Naive thymus-derived CD4-positive, alpha-beta T cell (primary cell): ENCODE measurements at regions not wholly inside any gene's neighbourhood (a gene's known extent, or its start where the extent isn't known, plus 50 kb on each side); places are given as distances from the start of the nearest gene placed in this dataset.

ENCODE experiments used
- ATAC-seq: fragments of 150-1000 bp; cut with Tn5 transposase; 2 replicates; pipeline ENCODE4 v1.10.0; 2021; ENCODE audit warnings: mild to moderate bottlenecking, moderate library complexity
- CTCF ChIA-PET: fragments of 350-600 bp; sonication (Branson Sonifier 250); formaldehyde crosslinking; loops from one replicate; lab custom pipeline; 2021; ENCODE audit warnings: antibody characterized with exemption; lab: Charles Lee
- POLR2A ChIA-PET: fragments of 350-600 bp; sonication (Branson Sonifier 250); formaldehyde crosslinking; loops from one replicate; lab custom pipeline; 2021; ENCODE audit warnings: antibody characterized with exemption, inconsistent platforms; lab: Charles Lee
- DNase-seq, 9 donors: peaks; one replicate each; pipeline versions ENCODE4 v3.0.0 to v3.0.0-alpha.2; 2020 to 2022; ENCODE audit warnings: mixed read lengths in 1 of 9
- H3K27ac ChIP-seq: one replicate; pipeline ENCODE4 v1.7.0; 2013; ENCODE audit warnings: mild to moderate bottlenecking, low read depth, low read length, moderate library complexity
- H3K27me3 ChIP-seq, 2 donors: one replicate each; pipeline ENCODE4 v1.7.0; 2013; ENCODE audit warnings: low read length in 2 of 2, mild to moderate bottlenecking in 2 of 2, moderate library complexity in 2 of 2; ENCODE audit not compliant: control insufficient read depth in 2 of 2, insufficient read depth in 2 of 2
- H3K36me3 ChIP-seq, 3 experiments: 1 replicate in 2 of 3; 2 replicates in 1 of 3; pipeline ENCODE4 v1.7.0; 2013; ENCODE audit warnings: low read length in 3 of 3, mild to moderate bottlenecking in 3 of 3, moderate library complexity in 1 of 3; ENCODE audit not compliant: insufficient read depth in 3 of 3, control insufficient read depth in 2 of 3
- H3K4me1 ChIP-seq, 2 donors: one replicate each; pipeline ENCODE4 v1.7.0; 2013; ENCODE audit warnings: low read length in 2 of 2, mild to moderate bottlenecking in 2 of 2, moderate library complexity in 1 of 2; ENCODE audit not compliant: control insufficient read depth in 2 of 2, insufficient read depth in 2 of 2
- H3K4me3 ChIP-seq: 2 replicates; pipeline ENCODE4 v1.7.0; 2013; ENCODE audit warnings: mild to moderate bottlenecking, low read length
- H3K9me3 ChIP-seq, 3 experiments: 1 replicate in 2 of 3; 2 replicates in 1 of 3; pipeline ENCODE4 v1.7.0; 2013; ENCODE audit warnings: low read length in 3 of 3; ENCODE audit not compliant: control insufficient read depth in 2 of 3
- H3K27ac Mint-ChIP-seq, 9 donors: one replicate each; pipeline ENCODE4 v1.8.0; 2020 to 2022; ENCODE audit warnings: mixed read lengths in 9 of 9, mild to moderate bottlenecking in 8 of 9, moderate library complexity in 5 of 9, inconsistent platforms in 2 of 9
- H3K27me3 Mint-ChIP-seq, 5 donors: one replicate each; pipeline ENCODE4 v1.8.0; 2021 to 2022; ENCODE audit warnings: mixed read lengths in 5 of 5, mild to moderate bottlenecking in 1 of 5
- H3K36me3 Mint-ChIP-seq, 5 donors: one replicate each; pipeline ENCODE4 v1.8.0; 2020 to 2022; ENCODE audit warnings: mixed read lengths in 5 of 5, mild to moderate bottlenecking in 3 of 5, inconsistent platforms in 1 of 5
- H3K4me1 Mint-ChIP-seq, 7 donors: one replicate each; pipeline ENCODE4 v1.8.0; 2020 to 2022; ENCODE audit warnings: mixed read lengths in 7 of 7, mild to moderate bottlenecking in 3 of 7, inconsistent platforms in 1 of 7
- H3K4me3 Mint-ChIP-seq, 10 donors: one replicate each; pipeline ENCODE4 v1.8.0; 2020 to 2022; ENCODE audit warnings: mild to moderate bottlenecking in 10 of 10, mixed read lengths in 10 of 10, moderate library complexity in 6 of 10, inconsistent platforms in 2 of 10
- H3K9me3 Mint-ChIP-seq, 11 donors: one replicate each; pipeline ENCODE4 v1.8.0; 2020 to 2022; ENCODE audit warnings: mixed read lengths in 11 of 11, mild to moderate bottlenecking in 4 of 11, inconsistent platforms in 1 of 11, moderate library complexity in 1 of 11
- intact Hi-C, 2 donors: fragments of 100-400 bp; cut with micrococcal nuclease; formaldehyde crosslinking; loops; one replicate each; pipeline ENCODE4 v1.15.1; 2023

DNA sequence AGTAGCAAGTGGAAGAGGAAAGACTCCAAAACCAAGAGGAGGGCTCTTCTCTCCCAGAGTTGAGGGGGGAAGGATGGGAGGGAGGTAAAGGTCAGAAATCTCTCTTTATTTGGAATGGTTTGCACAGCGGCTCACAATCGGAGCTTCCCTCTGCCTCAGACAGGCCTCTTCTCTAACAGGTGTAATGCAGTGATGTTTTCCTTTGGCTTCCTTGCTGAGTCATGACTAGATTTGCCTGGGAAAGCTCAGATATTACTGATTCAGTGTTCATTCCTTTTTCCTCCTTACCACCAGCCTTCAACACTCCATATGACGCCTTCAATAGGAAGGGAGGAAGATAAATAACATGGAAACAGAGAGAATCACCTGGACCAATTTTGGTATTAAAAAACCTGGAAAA lies 136.6 kb downstream of the RNF152 start:
- Mint-ChIP-seq H3K4me1 (no peaks in the 10 kb centered on the region), H3K27ac (no peak overlapping the region), H3K9me3 (peaks cover 0 to 3% (median 0%) of the 10 kb centered on the region in 11 donors), H3K27me3 (peaks cover 5 to 14% (median 13%) of the 10 kb centered on the region in 5 donors), H3K4me3 (no peak overlapping the region), H3K36me3 (no peaks in the 10 kb centered on the region)
- POLR2A ChIA-PET = no interaction called here
- no peaks in the 10 kb centered on the region for H3K9me3 ChIP-seq
- CTCF ChIA-PET = no interaction called here
- H3K27me3 ChIP-seq = no peaks in the 10 kb centered on the region
- H3K36me3 ChIP-seq = no peaks in the 10 kb centered on the region
- H3K27ac ChIP-seq = no peak overlapping the region
- ATAC-seq (no peak), DNase-seq (no peak)
- intact Hi-C loops = no loop called here
- H3K4me3 ChIP-seq = no peak overlapping the region
- no peaks in the 10 kb centered on the region for H3K4me1 ChIP-seq

DNA sequence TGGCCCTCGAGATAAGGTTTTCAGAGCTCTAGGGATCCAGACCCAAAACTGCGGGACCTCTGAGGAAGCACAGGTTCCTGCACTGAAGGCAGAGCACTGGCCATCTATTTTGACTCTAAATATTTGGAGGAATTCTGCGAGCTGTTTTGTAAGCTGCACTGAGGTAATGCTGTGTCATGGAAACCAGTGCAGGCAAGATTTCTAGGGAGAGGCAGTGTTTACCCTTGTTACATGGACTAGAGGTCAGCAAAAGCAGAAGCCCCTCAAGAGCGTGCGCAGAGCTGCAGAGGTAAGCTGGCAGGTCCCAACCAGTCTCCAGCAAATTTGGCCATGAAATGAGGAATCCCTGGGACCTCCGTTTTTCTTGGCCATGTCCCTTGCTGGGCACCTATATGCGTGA lies 137.3 kb downstream of the RNF152 start:
- H3K4me3 Mint-ChIP-seq = no peak overlapping the region
- H3K27me3 Mint-ChIP-seq = peaks cover 5 to 13% (median 12%) of the 10 kb centered on the region in 5 donors
- DNase-seq = no peak
- no peaks in the 10 kb centered on the region for H3K27me3 ChIP-seq
- POLR2A ChIA-PET = no interaction called here
- no peaks in the 10 kb centered on the region for H3K36me3 ChIP-seq
- no peak for ATAC-seq
- intact Hi-C loops = no loop called here
- CTCF ChIA-PET = interaction anchor here (0.6 kb wide), 1 partner anchor 203 kb away, joined by 3 read pairs; no protein-coding TSS in a partner anchor
- no peaks in the 10 kb centered on the region for H3K9me3 ChIP-seq
- H3K4me1 Mint-ChIP-seq = no peaks in the 10 kb centered on the region
- H3K27ac Mint-ChIP-seq = no peak overlapping the region
- H3K27ac ChIP-seq = no peak overlapping the region
- no peak overlapping the region for H3K4me3 ChIP-seq
- H3K9me3 Mint-ChIP-seq = peaks cover 0 to 3% (median 0%) of the 10 kb centered on the region in 11 donors
- no peaks in the 10 kb centered on the region for H3K36me3 Mint-ChIP-seq
- H3K4me1 ChIP-seq = no peaks in the 10 kb centered on the region

DNA sequence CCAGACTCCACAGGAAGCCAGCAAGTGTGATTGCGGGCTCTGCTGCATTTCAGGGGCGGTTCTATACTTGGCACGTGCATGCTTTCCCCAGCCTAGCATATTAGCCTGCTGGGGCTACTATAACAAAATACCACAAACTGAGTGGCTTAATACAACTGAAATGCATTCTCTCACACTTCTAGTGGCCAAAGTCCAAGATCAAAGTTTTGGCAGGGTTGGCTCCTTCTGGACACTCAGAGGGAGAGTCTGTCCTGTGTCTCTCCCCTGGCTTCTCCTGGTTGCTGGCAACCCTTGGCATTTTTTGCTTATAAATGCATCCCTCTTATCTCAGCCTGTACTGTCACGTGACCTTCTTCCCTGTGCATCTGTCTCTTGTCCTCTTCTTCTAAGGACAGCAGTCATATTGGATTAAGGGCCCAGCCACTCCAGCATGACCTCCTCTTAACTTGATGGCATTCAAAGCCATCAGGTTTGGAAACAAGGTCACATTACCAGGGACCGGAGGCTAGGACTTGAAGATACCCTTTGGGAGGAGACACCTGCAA lies 138.7 kb downstream of the RNF152 start:
- H3K27ac Mint-ChIP-seq = no peak overlapping the region
- Histone ChIP-seq H3K4me1 (no peaks in the 10 kb centered on the region), H3K36me3 (no peaks in the 10 kb centered on the region), H3K9me3 (no peaks in the 10 kb centered on the region), H3K27ac (no peak overlapping the region), H3K4me3 (no peak overlapping the region), H3K27me3 (no peaks in the 10 kb centered on the region)
- DNase-seq (no peak), ATAC-seq (no peak)
- H3K4me3 Mint-ChIP-seq = no peak overlapping the region
- intact Hi-C loops = no loop called here
- H3K36me3 Mint-ChIP-seq = no peaks in the 10 kb centered on the region
- peaks cover 0 to under 1% (median 0%) of the 10 kb centered on the region in 11 donors for H3K9me3 Mint-ChIP-seq
- POLR2A ChIA-PET = no interaction called here
- H3K27me3 Mint-ChIP-seq = peaks cover 3 to 12% (median 5%) of the 10 kb centered on the region in 5 donors
- H3K4me1 Mint-ChIP-seq = no peaks in the 10 kb centered on the region
- CTCF ChIA-PET = no interaction called here

DNA sequence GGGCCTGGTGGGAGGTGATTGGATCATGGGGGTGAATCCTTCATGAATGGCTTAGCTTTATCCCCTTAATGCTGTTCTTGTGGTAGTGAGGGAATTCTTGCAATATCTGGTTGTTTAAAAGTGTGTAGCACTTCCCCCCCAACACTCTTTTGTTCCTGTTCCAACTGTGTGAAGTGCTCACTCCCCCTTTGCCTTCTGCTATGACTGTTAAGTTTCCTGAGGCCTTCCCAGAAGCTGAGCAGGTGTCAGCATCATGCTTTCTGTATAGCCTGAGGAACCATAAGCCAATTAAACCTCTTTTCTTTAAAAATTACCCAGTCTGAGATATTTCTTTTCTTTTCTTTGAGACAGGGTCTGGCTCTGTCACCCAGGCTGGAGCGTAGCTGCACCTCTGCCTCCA lies 139.4 kb downstream of the RNF152 start:
- Histone ChIP-seq H3K4me3 (no peak overlapping the region), H3K9me3 (no peaks in the 10 kb centered on the region), H3K27me3 (no peaks in the 10 kb centered on the region), H3K4me1 (no peaks in the 10 kb centered on the region), H3K27ac (no peak overlapping the region), H3K36me3 (no peaks in the 10 kb centered on the region)
- CTCF ChIA-PET = no interaction called here
- Mint-ChIP-seq H3K27me3 (peaks cover 2 to 12% (median 8%) of the 10 kb centered on the region in 5 donors), H3K9me3 (peaks cover 0 to 2% (median 0%) of the 10 kb centered on the region in 11 donors), H3K4me3 (no peak overlapping the region), H3K36me3 (no peaks in the 10 kb centered on the region), H3K4me1 (peaks cover 0 to 1% (median 0%) of the 10 kb centered on the region in 7 donors), H3K27ac (no peak overlapping the region)
- intact Hi-C loops = no loop called here
- ATAC-seq (no peak), DNase-seq (no peak)
- POLR2A ChIA-PET = no interaction called here

DNA sequence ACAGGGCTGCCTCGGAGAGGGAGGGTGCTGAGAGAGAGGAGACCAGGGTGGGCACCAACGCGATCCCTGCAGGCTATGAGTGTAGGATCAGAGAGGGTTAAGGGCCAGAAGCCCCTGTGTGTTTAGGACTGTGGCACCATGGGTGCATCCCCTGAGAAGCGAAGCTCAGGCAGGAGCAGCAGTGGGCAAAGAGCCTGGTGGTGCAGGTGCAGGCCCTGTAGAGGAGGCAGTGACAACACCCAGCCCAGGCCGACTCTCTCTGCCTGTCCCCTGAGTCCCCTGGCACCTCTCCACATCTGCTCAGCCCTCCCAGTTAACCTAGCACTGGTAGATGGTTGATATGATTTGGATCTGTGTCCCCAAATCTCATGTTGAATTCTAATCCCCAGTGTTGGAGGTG lies 139.8 kb downstream of the RNF152 start:
- Mint-ChIP-seq H3K36me3 (no peaks in the 10 kb centered on the region), H3K4me1 (peaks cover 0 to 1% (median 0%) of the 10 kb centered on the region in 7 donors), H3K27ac (no peak overlapping the region), H3K4me3 (no peak overlapping the region), H3K27me3 (peaks cover 2 to 9% (median 9%) of the 10 kb centered on the region in 5 donors), H3K9me3 (peaks cover 0 to 2% (median 0%) of the 10 kb centered on the region in 11 donors)
- no peaks in the 10 kb centered on the region for H3K36me3 ChIP-seq
- ATAC-seq (no peak), DNase-seq (no peak)
- no peaks in the 10 kb centered on the region for H3K27me3 ChIP-seq
- ChIA-PET CTCF (no interaction called here), POLR2A (no interaction called here)
- intact Hi-C loops = no loop called here
- no peak overlapping the region for H3K4me3 ChIP-seq
- no peaks in the 10 kb centered on the region for H3K4me1 ChIP-seq
- no peak overlapping the region for H3K27ac ChIP-seq
- H3K9me3 ChIP-seq = no peaks in the 10 kb centered on the region

DNA sequence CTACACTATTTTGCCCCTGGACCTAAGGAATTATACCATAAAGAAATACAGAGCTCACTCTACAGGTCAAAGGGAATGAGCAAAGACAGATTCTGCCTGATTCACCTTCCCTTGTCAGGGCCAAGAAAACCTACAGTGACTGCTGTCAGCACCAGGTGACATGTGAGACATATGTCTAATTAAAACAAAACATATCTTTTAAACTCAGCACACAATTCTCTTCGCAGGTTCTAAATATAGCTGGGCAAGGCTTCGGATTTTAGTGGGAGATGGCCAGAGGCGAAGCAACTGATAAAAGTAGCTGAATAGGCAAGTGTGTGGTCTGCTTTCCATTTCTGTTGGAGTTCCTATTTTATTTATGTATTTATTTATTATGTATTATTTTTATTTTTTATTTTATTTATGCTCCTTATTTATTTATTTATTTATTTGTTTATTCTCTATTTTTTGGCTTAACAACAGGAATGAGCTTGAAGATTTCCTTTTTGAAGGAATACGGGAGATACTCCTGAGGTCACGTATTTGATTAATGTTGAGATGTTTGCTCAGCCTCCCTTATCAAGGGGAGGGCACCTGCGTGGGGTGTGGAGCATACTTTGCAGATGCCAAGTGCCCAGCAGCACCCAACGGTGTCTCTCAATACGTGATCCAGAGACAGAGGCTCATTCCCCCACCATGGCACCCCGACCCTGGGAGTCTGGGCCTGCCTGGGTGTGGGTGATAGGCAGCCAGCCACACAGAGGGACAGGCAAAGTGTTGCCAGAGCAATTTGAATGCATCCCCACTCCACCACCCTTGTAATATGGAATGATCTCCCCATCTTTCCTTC lies 141.8 kb downstream of the RNF152 start:
- Histone ChIP-seq H3K4me1 (no peaks in the 10 kb centered on the region), H3K36me3 (no peaks in the 10 kb centered on the region), H3K27ac (no peak overlapping the region), H3K27me3 (no peaks in the 10 kb centered on the region), H3K9me3 (no peaks in the 10 kb centered on the region), H3K4me3 (no peak overlapping the region)
- intact Hi-C loops = no loop called here
- ATAC-seq (no peak), DNase-seq (no peak)
- Mint-ChIP-seq H3K36me3 (no peaks in the 10 kb centered on the region), H3K4me3 (no peak overlapping the region), H3K9me3 (peaks cover 0 to 2% (median 0%) of the 10 kb centered on the region in 11 donors), H3K27ac (no peak overlapping the region), H3K27me3 (peaks cover 2 to 9% (median 9%) of the 10 kb centered on the region in 5 donors), H3K4me1 (peaks cover 0 to 1% (median 0%) of the 10 kb centered on the region in 7 donors)
- POLR2A ChIA-PET = no interaction called here
- CTCF ChIA-PET = no interaction called here
